Adrenal gland (tissue), 5 donors: ENCODE measurements at regions not wholly inside any gene's neighbourhood (a gene's known extent, or its start where the extent isn't known, plus 50 kb on each side); places are given as distances from the start of the nearest gene placed in this dataset.

Source experiments
- CTCF ChIP-seq, 6 experiments: fragments of 450-650 bp in 4 of 6; fragments of 200-600 bp in 2 of 6; sonication (generic) in 1 of 6; IDR thresholded peaks; 1 replicate in 5 of 6; 2 replicates in 1 of 6; pipeline versions ENCODE4 v1.5.1 to v1.8.0; 2016 to 2021; ENCODE audit warnings: antibody characterized with exemption in 6 of 6, mild to moderate bottlenecking in 2 of 6, moderate library complexity in 1 of 6
- POLR2A ChIP-seq, 2 donors: fragments of 450-650 bp; IDR thresholded peaks; one replicate each; pipeline ENCODE4 v1.6.1; 2017; ENCODE audit warnings: antibody characterized with exemption in 2 of 2, mild to moderate bottlenecking in 2 of 2, moderate library complexity in 1 of 2
- donor health status: DM: no; HTN: no; CAD: no.

GRCh38 chr1:209268479-209268878 lies 315.0 kb upstream of the CAMK1G start:
- TF ChIP-seq CTCF (IDR thresholded peaks at IDR 0.05): no peak
- TF ChIP-seq POLR2A (IDR thresholded peaks at IDR 0.05): no peak
